T-cell (primary cell): ENCODE measurements at regions not wholly inside any gene's neighbourhood (a gene's known extent, or its start where the extent isn't known, plus 50 kb on each side); places are given as distances from the start of the nearest gene placed in this dataset.

ENCODE experiments used
- ATAC-seq, 4 experiments: fragments of 200-7000 bp in 3 of 4; fragments of 150-1000 bp in 1 of 4; cut with Tn5 transposase; replicated peaks in 1 of 4; 1 replicate in 3 of 4; 2 replicates in 1 of 4; pipeline ENCODE4 v1.10.0; 2021; ENCODE audit warnings: moderate library complexity in 3 of 4, mild to moderate bottlenecking in 2 of 4, moderate number of reproducible peaks in 1 of 4
- CTCF ChIA-PET, 2 donors: fragments of 300-600 bp; sonication (Branson Sonifier 250); formaldehyde crosslinking; loops; one replicate each; lab custom pipeline; 2022; ENCODE audit warnings: antibody characterized with exemption in 2 of 2; lab: Charles Lee
- POLR2A ChIA-PET, 2 donors: fragments of 300-600 bp; sonication (Branson Sonifier 250); formaldehyde crosslinking; loops; one replicate each; lab custom pipeline; 2022; ENCODE audit warnings: antibody characterized with exemption in 2 of 2; lab: Charles Lee
- DNase-seq, 35 experiments: peaks; one replicate each; pipeline versions ENCODE4 v3.0.0 to v3.0.0-alpha.2; 2013 to 2023
- H3K27ac ChIP-seq: one replicate; pipeline ENCODE4 v1.5.1; 2013; ENCODE audit warnings: low read length
- H3K27me3 ChIP-seq, 2 experiments: replicated peaks in 1 of 2; 1 replicate in 1 of 2; 2 replicates in 1 of 2; pipeline versions ENCODE4 v1.6.1 to v1.7.0; 2013; ENCODE audit warnings: low read length in 1 of 2, mixed read lengths in 1 of 2; ENCODE audit not compliant: control insufficient read depth in 2 of 2, insufficient read depth in 2 of 2; ENCODE audit errors: extremely low read depth in 1 of 2
- H3K36me3 ChIP-seq, 2 donors: 1 replicate in 1 of 2; 2 replicates in 1 of 2; pipeline versions ENCODE4 v1.6.1 to v1.7.0; 2013; ENCODE audit warnings: low read length in 1 of 2; ENCODE audit not compliant: control insufficient read depth in 2 of 2, insufficient read depth in 1 of 2; ENCODE audit errors: extremely low read depth in 1 of 2
- H3K4me1 ChIP-seq, 2 experiments: 1 replicate in 1 of 2; 2 replicates in 1 of 2; pipeline versions ENCODE4 v1.6.1 to v1.7.0; 2013; ENCODE audit warnings: low read length in 2 of 2, mixed read lengths in 1 of 2; ENCODE audit not compliant: insufficient read depth in 2 of 2, control insufficient read depth in 1 of 2; ENCODE audit errors: extremely low read depth in 1 of 2
- H3K4me3 ChIP-seq, 2 donors: 1 replicate in 1 of 2; 2 replicates in 1 of 2; pipeline versions ENCODE4 v1.5.1 to v1.7.0; 2013; ENCODE audit warnings: mild to moderate bottlenecking in 2 of 2, low read length in 1 of 2, moderate library complexity in 1 of 2; ENCODE audit not compliant: control insufficient read depth in 1 of 2; ENCODE audit errors: extremely low read depth in 1 of 2
- H3K9me3 ChIP-seq: 2 replicates; pipeline ENCODE4 v1.7.0; 2013
- H3K27ac Mint-ChIP-seq, 2 donors: one replicate each; pipeline ENCODE4 v1.8.0; 2020 to 2021; ENCODE audit warnings: mild to moderate bottlenecking in 2 of 2, mixed read lengths in 2 of 2
- H3K27me3 Mint-ChIP-seq, 2 donors: one replicate each; pipeline ENCODE4 v1.8.0; 2021 to 2022; ENCODE audit warnings: mixed read lengths in 2 of 2
- H3K36me3 Mint-ChIP-seq: one replicate; pipeline ENCODE4 v1.8.0; 2021; ENCODE audit warnings: mixed read lengths
- H3K4me1 Mint-ChIP-seq, 3 donors: one replicate each; pipeline ENCODE4 v1.8.0; 2020 to 2022; ENCODE audit warnings: mixed read lengths in 3 of 3, mild to moderate bottlenecking in 1 of 3
- H3K4me3 Mint-ChIP-seq, 3 donors: one replicate each; pipeline ENCODE4 v1.8.0; 2020 to 2022; ENCODE audit warnings: mild to moderate bottlenecking in 3 of 3, mixed read lengths in 3 of 3, moderate library complexity in 3 of 3
- H3K9me3 Mint-ChIP-seq, 3 donors: one replicate each; pipeline ENCODE4 v1.8.0; 2020 to 2022; ENCODE audit warnings: mixed read lengths in 3 of 3
- WGBS: methylation state at CpG from one replicate; pipeline ENCODE4 v1.1.5; 2013; ENCODE audit warnings: missing lambda C conversion rate; ENCODE audit not compliant: insufficient coverage; 5-methylcytosine and 5-hydroxymethylcytosine counted together

DNA sequence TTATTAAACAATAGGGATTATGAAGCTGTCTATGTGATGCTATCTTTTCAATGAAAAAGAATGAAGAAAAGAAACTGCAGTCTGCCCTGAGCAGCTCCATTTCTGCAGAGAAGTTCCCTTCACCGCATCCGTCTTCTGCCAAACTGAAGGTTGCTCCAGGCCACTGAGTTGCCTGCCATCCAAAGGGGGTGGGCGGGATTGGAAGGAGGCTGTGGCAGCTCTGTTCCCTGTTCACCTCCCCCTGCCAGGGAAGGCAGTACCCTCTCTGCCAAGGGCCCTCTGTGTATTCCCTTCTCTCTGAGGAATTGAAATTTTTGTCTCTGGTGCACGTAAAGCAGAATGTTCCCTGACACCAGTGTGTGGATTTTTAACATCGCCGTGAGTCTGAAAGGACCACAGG, 243.1 kb upstream of the GHITM start:
- POLR2A ChIA-PET = no interaction called here
- Histone ChIP-seq H3K9me3 (no peaks in the 10 kb centered on the region), H3K27me3 (no peaks in the 10 kb centered on the region), H3K36me3 (no peaks in the 10 kb centered on the region), H3K27ac (no peak overlapping the region), H3K4me3 (no peak overlapping the region), H3K4me1 (no peaks in the 10 kb centered on the region)
- no peaks in the 10 kb centered on the region for H3K36me3 Mint-ChIP-seq
- peaks cover 0 to 6% (median 5%) of the 10 kb centered on the region in 3 donors for H3K9me3 Mint-ChIP-seq
- no peak overlapping the region for H3K4me3 Mint-ChIP-seq
- ATAC-seq (no peak), DNase-seq (no peak)
- H3K4me1 Mint-ChIP-seq = no peaks in the 10 kb centered on the region
- CTCF ChIA-PET = interaction anchor here in 1 of 2 donors (1.1 kb wide), 1 partner anchor 25 kb away, joined by 3 read pairs; no protein-coding TSS in a partner anchor
- no peak overlapping the region for H3K27ac Mint-ChIP-seq
- WGBS = 93% methylated on average over 3 of the region's 6 CpGs
- H3K27me3 Mint-ChIP-seq = peaks cover 7 to 19% of the 10 kb centered on the region in 2 donors

DNA sequence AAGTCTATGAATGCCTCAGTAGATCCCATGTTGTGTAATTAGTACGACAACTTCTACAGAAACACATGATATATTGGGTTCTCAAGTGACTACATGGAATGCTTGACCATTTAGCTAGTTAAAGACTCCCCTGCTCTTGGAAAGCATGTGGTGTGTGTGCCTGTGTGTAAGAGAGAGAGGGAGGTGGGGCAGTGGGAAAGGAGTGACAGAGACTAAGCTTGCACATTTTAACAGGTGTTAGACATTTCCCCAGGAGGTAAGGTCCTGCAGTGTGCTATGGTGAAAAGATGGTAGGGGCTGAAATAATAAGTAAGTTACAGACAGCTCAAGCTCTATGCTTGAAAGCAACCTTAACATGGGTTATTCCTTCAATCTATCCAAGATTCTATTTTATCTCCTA, 241.7 kb upstream of the GHITM start:
- no peak for DNase-seq
- Mint-ChIP-seq H3K9me3 (peaks cover 0 to 6% (median 5%) of the 10 kb centered on the region in 3 donors), H3K4me1 (no peaks in the 10 kb centered on the region), H3K4me3 (no peak overlapping the region), H3K36me3 (no peaks in the 10 kb centered on the region), H3K27me3 (peaks cover 7 to 11% of the 10 kb centered on the region in 2 donors), H3K27ac (no peak overlapping the region)
- no peak for ATAC-seq
- Histone ChIP-seq H3K27me3 (no peaks in the 10 kb centered on the region), H3K4me1 (no peaks in the 10 kb centered on the region), H3K27ac (no peak overlapping the region), H3K9me3 (no peaks in the 10 kb centered on the region), H3K36me3 (no peaks in the 10 kb centered on the region), H3K4me3 (no peak overlapping the region)
- POLR2A ChIA-PET = no interaction called here
- no CpG with 5 or more reads among the region's 1 CpG for WGBS
- CTCF ChIA-PET = no interaction called here

GRCh38 chr10:83908506-83908905, 230.8 kb upstream of the GHITM start:
- Mint-ChIP-seq H3K4me3 (no peak overlapping the region), H3K27ac (no peak overlapping the region), H3K9me3 (no peaks in the 10 kb centered on the region), H3K27me3 (no peaks in the 10 kb centered on the region), H3K4me1 (no peaks in the 10 kb centered on the region), H3K36me3 (no peaks in the 10 kb centered on the region)
- Histone ChIP-seq H3K4me1 (no peaks in the 10 kb centered on the region), H3K27me3 (peaks cover 0 to 5% of the 10 kb centered on the region in 2 experiments), H3K27ac (no peak overlapping the region), H3K36me3 (no peaks in the 10 kb centered on the region), H3K4me3 (no peak overlapping the region), H3K9me3 (no peaks in the 10 kb centered on the region)
- ChIA-PET CTCF (no interaction called here), POLR2A (no interaction called here)
- WGBS = no CpG with 5 or more reads among the region's 2 CpGs
- no peak for ATAC-seq
- DNase-seq = no peak

- no peaks in the 10 kb centered on the region for H3K36me3 Mint-ChIP-seq
- Histone ChIP-seq H3K27ac (no peak overlapping the region), H3K27me3 (peaks cover 0 to 5% of the 10 kb centered on the region in 2 experiments), H3K4me3 (no peak overlapping the region), H3K36me3 (no peaks in the 10 kb centered on the region), H3K4me1 (no peaks in the 10 kb centered on the region), H3K9me3 (no peaks in the 10 kb centered on the region)
- no peak for ATAC-seq
- H3K27me3 Mint-ChIP-seq = no peaks in the 10 kb centered on the region
- DNase-seq = no peak
- no peaks in the 10 kb centered on the region for H3K9me3 Mint-ChIP-seq
- WGBS = 10% methylated on average over 2 of the region's 7 CpGs
- CTCF ChIA-PET = no interaction called here
- H3K27ac Mint-ChIP-seq = no peak overlapping the region
- POLR2A ChIA-PET = no interaction called here
- H3K4me3 Mint-ChIP-seq = no peak overlapping the region
- H3K4me1 Mint-ChIP-seq = no peaks in the 10 kb centered on the region
Observed at GRCh38 chr10:83909001-83909400, 230.3 kb upstream of the GHITM start.

GRCh38 chr10:83915801-83916200, 223.5 kb upstream of the GHITM start:
- Mint-ChIP-seq H3K27me3 (peaks cover 1 to 4% of the 10 kb centered on the region in 2 donors), H3K9me3 (no peaks in the 10 kb centered on the region), H3K4me1 (no peaks in the 10 kb centered on the region), H3K4me3 (no peak overlapping the region), H3K36me3 (no peaks in the 10 kb centered on the region), H3K27ac (no peak overlapping the region)
- ChIA-PET CTCF (no interaction called here), POLR2A (no interaction called here)
- no peaks in the 10 kb centered on the region for H3K36me3 ChIP-seq
- H3K27me3 ChIP-seq = peaks cover 0 to 15% of the 10 kb centered on the region in 2 experiments
- H3K4me1 ChIP-seq = no peaks in the 10 kb centered on the region
- DNase-seq (no peak), ATAC-seq (no peak)
- no peak overlapping the region for H3K27ac ChIP-seq
- no peak overlapping the region for H3K4me3 ChIP-seq
- H3K9me3 ChIP-seq = no peaks in the 10 kb centered on the region
- WGBS = 44% methylated on average over 1 of the region's 1 CpG

- DNase-seq (no peak), ATAC-seq (no peak)
- Histone ChIP-seq H3K27ac (no peak overlapping the region), H3K27me3 (peaks cover 0 to 10% of the 10 kb centered on the region in 2 experiments), H3K4me1 (no peaks in the 10 kb centered on the region), H3K9me3 (no peaks in the 10 kb centered on the region), H3K4me3 (no peak overlapping the region), H3K36me3 (no peaks in the 10 kb centered on the region)
- ChIA-PET CTCF (no interaction called here), POLR2A (no interaction called here)
- no peak overlapping the region for H3K4me3 Mint-ChIP-seq
- WGBS = 69% methylated on average over 8 of the region's 17 CpGs
- peaks cover 3 to 7% of the 10 kb centered on the region in 2 donors for H3K27me3 Mint-ChIP-seq
- H3K36me3 Mint-ChIP-seq = no peaks in the 10 kb centered on the region
- no peaks in the 10 kb centered on the region for H3K9me3 Mint-ChIP-seq
- no peaks in the 10 kb centered on the region for H3K4me1 Mint-ChIP-seq
- H3K27ac Mint-ChIP-seq = no peak overlapping the region
Observed at GRCh38 chr10:83917537-83918506, 221.5 kb upstream of the GHITM start.
